ENCODE measurements at regions not wholly inside any gene's neighbourhood (a gene's known extent, or its start where the extent isn't known, plus 50 kb on each side); places are given as distances from the start of the nearest gene placed in this dataset.

DNA sequence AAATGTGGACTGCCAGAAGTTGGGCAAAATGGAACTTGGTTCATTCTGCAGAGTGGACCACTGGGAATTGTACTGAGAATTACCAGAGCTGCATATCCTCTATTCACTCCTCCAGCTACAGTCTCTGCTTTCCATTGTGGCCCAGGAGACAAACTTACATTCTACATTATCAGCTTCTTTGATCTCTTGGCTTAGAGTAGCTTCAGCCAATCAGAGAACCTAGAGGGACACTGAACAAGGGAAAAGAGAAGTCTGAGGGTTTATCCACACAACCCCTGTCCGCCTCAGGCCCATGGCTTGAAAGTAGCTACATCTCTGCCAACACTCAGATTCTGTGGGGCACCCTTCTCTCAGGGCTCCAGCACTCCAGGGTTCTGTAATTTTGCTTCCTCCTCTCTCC lies 251.1 kb downstream of the TRIB2 start (continued):
- TF ChIP-seq, protein P1, sequence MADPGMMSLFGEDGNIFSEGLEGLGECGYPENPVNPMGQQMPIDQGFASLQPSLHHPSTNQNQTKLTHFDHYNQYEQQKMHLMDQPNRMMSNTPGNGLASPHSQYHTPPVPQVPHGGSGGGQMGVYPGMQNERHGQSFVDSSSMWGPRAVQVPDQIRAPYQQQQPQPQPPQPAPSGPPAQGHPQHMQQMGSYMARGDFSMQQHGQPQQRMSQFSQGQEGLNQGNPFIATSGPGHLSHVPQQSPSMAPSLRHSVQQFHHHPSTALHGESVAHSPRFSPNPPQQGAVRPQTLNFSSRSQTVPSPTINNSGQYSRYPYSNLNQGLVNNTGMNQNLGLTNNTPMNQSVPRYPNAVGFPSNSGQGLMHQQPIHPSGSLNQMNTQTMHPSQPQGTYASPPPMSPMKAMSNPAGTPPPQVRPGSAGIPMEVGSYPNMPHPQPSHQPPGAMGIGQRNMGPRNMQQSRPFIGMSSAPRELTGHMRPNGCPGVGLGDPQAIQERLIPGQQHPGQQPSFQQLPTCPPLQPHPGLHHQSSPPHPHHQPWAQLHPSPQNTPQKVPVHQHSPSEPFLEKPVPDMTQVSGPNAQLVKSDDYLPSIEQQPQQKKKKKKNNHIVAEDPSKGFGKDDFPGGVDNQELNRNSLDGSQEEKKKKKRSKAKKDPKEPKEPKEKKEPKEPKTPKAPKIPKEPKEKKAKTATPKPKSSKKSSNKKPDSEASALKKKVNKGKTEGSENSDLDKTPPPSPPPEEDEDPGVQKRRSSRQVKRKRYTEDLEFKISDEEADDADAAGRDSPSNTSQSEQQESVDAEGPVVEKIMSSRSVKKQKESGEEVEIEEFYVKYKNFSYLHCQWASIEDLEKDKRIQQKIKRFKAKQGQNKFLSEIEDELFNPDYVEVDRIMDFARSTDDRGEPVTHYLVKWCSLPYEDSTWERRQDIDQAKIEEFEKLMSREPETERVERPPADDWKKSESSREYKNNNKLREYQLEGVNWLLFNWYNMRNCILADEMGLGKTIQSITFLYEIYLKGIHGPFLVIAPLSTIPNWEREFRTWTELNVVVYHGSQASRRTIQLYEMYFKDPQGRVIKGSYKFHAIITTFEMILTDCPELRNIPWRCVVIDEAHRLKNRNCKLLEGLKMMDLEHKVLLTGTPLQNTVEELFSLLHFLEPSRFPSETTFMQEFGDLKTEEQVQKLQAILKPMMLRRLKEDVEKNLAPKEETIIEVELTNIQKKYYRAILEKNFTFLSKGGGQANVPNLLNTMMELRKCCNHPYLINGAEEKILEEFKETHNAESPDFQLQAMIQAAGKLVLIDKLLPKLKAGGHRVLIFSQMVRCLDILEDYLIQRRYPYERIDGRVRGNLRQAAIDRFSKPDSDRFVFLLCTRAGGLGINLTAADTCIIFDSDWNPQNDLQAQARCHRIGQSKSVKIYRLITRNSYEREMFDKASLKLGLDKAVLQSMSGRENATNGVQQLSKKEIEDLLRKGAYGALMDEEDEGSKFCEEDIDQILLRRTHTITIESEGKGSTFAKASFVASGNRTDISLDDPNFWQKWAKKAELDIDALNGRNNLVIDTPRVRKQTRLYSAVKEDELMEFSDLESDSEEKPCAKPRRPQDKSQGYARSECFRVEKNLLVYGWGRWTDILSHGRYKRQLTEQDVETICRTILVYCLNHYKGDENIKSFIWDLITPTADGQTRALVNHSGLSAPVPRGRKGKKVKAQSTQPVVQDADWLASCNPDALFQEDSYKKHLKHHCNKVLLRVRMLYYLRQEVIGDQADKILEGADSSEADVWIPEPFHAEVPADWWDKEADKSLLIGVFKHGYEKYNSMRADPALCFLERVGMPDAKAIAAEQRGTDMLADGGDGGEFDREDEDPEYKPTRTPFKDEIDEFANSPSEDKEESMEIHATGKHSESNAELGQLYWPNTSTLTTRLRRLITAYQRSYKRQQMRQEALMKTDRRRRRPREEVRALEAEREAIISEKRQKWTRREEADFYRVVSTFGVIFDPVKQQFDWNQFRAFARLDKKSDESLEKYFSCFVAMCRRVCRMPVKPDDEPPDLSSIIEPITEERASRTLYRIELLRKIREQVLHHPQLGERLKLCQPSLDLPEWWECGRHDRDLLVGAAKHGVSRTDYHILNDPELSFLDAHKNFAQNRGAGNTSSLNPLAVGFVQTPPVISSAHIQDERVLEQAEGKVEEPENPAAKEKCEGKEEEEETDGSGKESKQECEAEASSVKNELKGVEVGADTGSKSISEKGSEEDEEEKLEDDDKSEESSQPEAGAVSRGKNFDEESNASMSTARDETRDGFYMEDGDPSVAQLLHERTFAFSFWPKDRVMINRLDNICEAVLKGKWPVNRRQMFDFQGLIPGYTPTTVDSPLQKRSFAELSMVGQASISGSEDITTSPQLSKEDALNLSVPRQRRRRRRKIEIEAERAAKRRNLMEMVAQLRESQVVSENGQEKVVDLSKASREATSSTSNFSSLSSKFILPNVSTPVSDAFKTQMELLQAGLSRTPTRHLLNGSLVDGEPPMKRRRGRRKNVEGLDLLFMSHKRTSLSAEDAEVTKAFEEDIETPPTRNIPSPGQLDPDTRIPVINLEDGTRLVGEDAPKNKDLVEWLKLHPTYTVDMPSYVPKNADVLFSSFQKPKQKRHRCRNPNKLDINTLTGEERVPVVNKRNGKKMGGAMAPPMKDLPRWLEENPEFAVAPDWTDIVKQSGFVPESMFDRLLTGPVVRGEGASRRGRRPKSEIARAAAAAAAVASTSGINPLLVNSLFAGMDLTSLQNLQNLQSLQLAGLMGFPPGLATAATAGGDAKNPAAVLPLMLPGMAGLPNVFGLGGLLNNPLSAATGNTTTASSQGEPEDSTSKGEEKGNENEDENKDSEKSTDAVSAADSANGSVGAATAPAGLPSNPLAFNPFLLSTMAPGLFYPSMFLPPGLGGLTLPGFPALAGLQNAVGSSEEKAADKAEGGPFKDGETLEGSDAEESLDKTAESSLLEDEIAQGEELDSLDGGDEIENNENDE (IDR thresholded peaks at IDR 0.05; ENCODE audit: insufficient replicate concordance, low read length) = no peak
- TF ChIP-seq, protein P2, sequence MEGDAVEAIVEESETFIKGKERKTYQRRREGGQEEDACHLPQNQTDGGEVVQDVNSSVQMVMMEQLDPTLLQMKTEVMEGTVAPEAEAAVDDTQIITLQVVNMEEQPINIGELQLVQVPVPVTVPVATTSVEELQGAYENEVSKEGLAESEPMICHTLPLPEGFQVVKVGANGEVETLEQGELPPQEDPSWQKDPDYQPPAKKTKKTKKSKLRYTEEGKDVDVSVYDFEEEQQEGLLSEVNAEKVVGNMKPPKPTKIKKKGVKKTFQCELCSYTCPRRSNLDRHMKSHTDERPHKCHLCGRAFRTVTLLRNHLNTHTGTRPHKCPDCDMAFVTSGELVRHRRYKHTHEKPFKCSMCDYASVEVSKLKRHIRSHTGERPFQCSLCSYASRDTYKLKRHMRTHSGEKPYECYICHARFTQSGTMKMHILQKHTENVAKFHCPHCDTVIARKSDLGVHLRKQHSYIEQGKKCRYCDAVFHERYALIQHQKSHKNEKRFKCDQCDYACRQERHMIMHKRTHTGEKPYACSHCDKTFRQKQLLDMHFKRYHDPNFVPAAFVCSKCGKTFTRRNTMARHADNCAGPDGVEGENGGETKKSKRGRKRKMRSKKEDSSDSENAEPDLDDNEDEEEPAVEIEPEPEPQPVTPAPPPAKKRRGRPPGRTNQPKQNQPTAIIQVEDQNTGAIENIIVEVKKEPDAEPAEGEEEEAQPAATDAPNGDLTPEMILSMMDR (IDR thresholded peaks at IDR 0.05; ENCODE audit: control extremely low read depth in 1 of 3, insufficient read depth in 1 of 3, low read depth in 1 of 3, low read length in 3 of 3) = no peak
- no peak for TF ChIP-seq SP2 (IDR thresholded peaks at IDR 0.05; ENCODE audit: low read length)
- no peak for TF ChIP-seq TAF7 (optimal IDR thresholded peaks at IDR 0.05; ENCODE audit: borderline replicate concordance, low read depth, low read length)
- TF ChIP-seq MAFK (IDR thresholded peaks at IDR 0.05; ENCODE audit: low read depth, low read length) = no peak
- TF ChIP-seq, protein P3, sequence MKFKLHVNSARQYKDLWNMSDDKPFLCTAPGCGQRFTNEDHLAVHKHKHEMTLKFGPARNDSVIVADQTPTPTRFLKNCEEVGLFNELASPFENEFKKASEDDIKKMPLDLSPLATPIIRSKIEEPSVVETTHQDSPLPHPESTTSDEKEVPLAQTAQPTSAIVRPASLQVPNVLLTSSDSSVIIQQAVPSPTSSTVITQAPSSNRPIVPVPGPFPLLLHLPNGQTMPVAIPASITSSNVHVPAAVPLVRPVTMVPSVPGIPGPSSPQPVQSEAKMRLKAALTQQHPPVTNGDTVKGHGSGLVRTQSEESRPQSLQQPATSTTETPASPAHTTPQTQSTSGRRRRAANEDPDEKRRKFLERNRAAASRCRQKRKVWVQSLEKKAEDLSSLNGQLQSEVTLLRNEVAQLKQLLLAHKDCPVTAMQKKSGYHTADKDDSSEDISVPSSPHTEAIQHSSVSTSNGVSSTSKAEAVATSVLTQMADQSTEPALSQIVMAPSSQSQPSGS (IDR thresholded peaks at IDR 0.05; ENCODE audit: low read length) = no peak
- TF ChIP-seq SRF (IDR thresholded peaks at IDR 0.05; ENCODE audit: low read depth, low read length) = no peak

Measured in H1 (cell line).